Left lung (tissue), 4 donors: ENCODE measurements at regions not wholly inside any gene's neighbourhood (a gene's known extent, or its start where the extent isn't known, plus 50 kb on each side); places are given as distances from the start of the nearest gene placed in this dataset.

Experiments used
- ATAC-seq: fragments of 200-7000 bp; cut with Tn5 transposase; one replicate; pipeline ENCODE4 v1.9.1; 2020; ENCODE audit warnings: moderate library complexity
- DNase-seq, 4 donors: peaks; one replicate each; pipeline ENCODE4 v3.0.0-alpha.2; 2013 to 2020
- H3K27ac ChIP-seq, 2 donors: fragments of 200-600 bp; sonication (generic) in 1 of 2; one replicate each; pipeline versions ENCODE4 v1.5.0 to v1.8.0; 2020 to 2021
- H3K27me3 ChIP-seq, 2 donors: fragments of 200-600 bp; sonication (generic) in 1 of 2; one replicate each; pipeline versions ENCODE4 v1.5.0 to v1.8.0; 2020 to 2021
- H3K36me3 ChIP-seq, 2 donors: fragments of 200-600 bp; sonication (generic) in 1 of 2; one replicate each; pipeline versions ENCODE4 v1.5.0 to v1.8.0; 2020 to 2021
- H3K4me1 ChIP-seq, 2 donors: fragments of 200-600 bp; one replicate each; pipeline ENCODE4 v1.8.0; 2021
- H3K4me3 ChIP-seq, 2 donors: fragments of 200-600 bp; sonication (generic) in 1 of 2; one replicate each; pipeline versions ENCODE4 v1.5.0 to v1.8.0; 2020 to 2021; ENCODE audit warnings: mild to moderate bottlenecking in 1 of 2
- H3K9me3 ChIP-seq, 2 donors: fragments of 200-600 bp; sonication (generic) in 1 of 2; one replicate each; pipeline versions ENCODE4 v1.5.0 to v1.8.0; 2020 to 2021
- intact Hi-C, 2 donors: fragments of 100-400 bp; cut with DNase I; formaldehyde crosslinking; loops; one replicate each; pipeline versions ENCODE4 v1.11.2 to v1.14.2; 2022
- TF ChIP-seq, protein P1 (sequence below), 2 donors: fragments of 200-600 bp; sonication (generic) in 1 of 2; IDR thresholded peaks; one replicate each; pipeline versions ENCODE4 v1.5.0 to v1.8.0; 2021; ENCODE audit warnings: antibody characterized with exemption in 2 of 2
- donor health status: DM: no; HTN: yes; CAD: no.
- donor health status: DM: no; HTN: no; CAD: no.

DNA sequence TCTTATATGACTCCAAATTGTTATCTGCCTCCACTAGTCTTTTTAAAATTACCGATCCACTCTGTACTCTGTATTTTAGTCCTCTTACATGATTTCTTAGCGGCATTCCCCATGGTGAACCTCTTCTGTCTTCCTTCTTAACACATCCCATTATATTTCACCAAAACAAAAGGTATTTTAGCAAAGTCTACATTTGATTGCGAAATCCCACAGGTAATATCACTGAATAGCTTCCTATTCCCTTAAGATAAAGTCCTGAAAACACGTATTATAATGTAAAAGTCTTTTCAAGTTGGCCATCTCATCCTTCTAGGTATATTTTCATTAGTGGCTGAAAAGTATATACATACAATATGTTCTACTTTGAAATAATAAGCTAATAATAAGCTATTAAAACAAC is 2016.0 kb upstream of the IGFBP7 start:
- intact Hi-C loops = no loop called here
- no peak overlapping the region for H3K4me3 ChIP-seq
- no peaks in the 10 kb centered on the region for H3K4me1 ChIP-seq
- TF ChIP-seq, protein P1, sequence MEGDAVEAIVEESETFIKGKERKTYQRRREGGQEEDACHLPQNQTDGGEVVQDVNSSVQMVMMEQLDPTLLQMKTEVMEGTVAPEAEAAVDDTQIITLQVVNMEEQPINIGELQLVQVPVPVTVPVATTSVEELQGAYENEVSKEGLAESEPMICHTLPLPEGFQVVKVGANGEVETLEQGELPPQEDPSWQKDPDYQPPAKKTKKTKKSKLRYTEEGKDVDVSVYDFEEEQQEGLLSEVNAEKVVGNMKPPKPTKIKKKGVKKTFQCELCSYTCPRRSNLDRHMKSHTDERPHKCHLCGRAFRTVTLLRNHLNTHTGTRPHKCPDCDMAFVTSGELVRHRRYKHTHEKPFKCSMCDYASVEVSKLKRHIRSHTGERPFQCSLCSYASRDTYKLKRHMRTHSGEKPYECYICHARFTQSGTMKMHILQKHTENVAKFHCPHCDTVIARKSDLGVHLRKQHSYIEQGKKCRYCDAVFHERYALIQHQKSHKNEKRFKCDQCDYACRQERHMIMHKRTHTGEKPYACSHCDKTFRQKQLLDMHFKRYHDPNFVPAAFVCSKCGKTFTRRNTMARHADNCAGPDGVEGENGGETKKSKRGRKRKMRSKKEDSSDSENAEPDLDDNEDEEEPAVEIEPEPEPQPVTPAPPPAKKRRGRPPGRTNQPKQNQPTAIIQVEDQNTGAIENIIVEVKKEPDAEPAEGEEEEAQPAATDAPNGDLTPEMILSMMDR (IDR thresholded peaks at IDR 0.05) = no peak
- no peaks in the 10 kb centered on the region for H3K9me3 ChIP-seq
- no peak overlapping the region for H3K27ac ChIP-seq
- DNase-seq = no peak
- no peak for ATAC-seq
- no peaks in the 10 kb centered on the region for H3K27me3 ChIP-seq
- H3K36me3 ChIP-seq = no peaks in the 10 kb centered on the region

DNA sequence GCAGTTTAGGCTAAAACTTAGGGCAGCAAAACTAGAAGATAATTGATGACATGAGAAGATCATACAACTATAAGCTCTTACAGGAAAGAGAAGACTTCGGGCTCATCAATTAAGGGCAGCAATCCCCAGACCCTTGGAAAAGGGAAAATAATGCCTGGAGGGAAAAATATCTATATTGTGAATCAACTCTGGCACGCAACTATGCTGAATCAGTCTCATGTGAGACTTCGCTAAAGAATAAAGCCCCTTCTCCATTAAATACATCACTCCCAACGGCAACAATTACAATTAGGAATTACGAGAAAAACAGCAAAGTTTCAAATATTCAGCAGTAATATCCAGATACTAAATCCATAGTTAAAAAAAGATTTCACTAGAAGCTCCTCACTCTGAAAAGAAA is 2016.8 kb upstream of the IGFBP7 start:
- no peak for ATAC-seq

DNA sequence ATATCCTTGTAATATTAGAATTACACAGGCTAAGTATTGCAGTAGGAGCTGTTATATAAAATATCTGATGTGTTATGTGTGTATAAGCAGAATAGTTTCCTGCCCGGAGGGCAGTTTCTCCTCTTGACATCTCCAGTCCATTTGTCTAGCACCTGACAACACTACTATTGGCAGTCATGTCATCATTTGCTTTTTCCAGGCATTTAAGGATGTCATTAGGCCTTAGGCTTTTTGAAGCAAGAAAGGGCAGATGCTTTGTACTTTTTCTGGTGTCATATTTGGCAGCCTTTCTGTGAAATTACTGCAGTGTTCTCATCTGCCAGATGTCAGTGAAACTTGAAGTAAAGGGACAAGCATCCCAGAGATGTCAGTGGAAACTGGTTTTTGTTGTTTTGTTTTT is 2017.6 kb upstream of the IGFBP7 start:
- H3K36me3 ChIP-seq = no peaks in the 10 kb centered on the region
- intact Hi-C loops = no loop called here
- DNase-seq = no peak
- TF ChIP-seq, protein P1 (IDR thresholded peaks at IDR 0.05) = no peak
- H3K27ac ChIP-seq = no peak overlapping the region
- H3K4me1 ChIP-seq = no peaks in the 10 kb centered on the region
- ATAC-seq = no peak
- no peak overlapping the region for H3K4me3 ChIP-seq
- H3K27me3 ChIP-seq = no peaks in the 10 kb centered on the region
- H3K9me3 ChIP-seq = no peaks in the 10 kb centered on the region

More for the DNA sequence above, 2016.8 kb upstream of the IGFBP7 start:
- no peak for DNase-seq
- Histone ChIP-seq H3K4me1 (no peaks in the 10 kb centered on the region), H3K27me3 (no peaks in the 10 kb centered on the region), H3K4me3 (no peak overlapping the region), H3K36me3 (no peaks in the 10 kb centered on the region), H3K9me3 (no peaks in the 10 kb centered on the region), H3K27ac (no peak overlapping the region)
- intact Hi-C loops = no loop called here
- TF ChIP-seq, protein P1 (IDR thresholded peaks at IDR 0.05) = no peak

DNA sequence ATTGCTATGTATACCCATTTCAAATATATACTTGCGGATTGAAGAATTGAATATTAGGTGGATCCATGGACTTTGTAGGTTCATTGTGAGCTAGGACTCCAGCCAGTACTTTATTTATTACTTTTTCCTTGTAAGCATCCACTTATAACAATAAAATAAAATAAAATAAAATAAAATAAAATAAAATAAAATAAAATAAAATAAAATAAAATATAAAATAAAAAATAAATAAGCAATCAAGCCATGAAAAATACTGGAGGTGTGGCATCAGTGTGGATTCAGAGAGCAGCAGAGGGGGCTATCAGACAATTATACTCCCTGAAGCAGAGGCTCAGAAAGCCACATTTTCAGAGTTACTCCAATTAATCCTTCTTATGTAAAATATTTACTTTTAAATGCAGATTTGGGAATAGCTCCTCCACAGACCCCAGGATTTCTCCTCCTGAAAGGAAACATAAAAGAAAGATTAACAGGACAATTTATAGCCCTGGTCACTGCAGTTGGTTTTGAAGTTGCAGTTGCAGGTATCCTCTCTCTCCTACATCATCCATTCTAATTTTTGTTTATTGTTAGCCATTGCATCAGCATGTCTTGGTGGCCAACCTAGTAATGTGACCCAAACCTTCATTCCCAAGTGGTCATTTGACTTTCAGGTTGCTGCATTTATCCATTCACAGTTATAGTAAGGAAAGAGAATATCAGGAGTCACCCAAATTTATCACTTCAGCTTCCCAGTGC is 2025.2 kb upstream of the IGFBP7 start:
- Histone ChIP-seq H3K4me1 (no peaks in the 10 kb centered on the region), H3K4me3 (no peak overlapping the region), H3K27me3 (no peaks in the 10 kb centered on the region), H3K27ac (no peak overlapping the region), H3K9me3 (no peaks in the 10 kb centered on the region), H3K36me3 (no peaks in the 10 kb centered on the region)
- TF ChIP-seq, protein P1 (IDR thresholded peaks at IDR 0.05) = no peak
- ATAC-seq (no peak), DNase-seq (no peak)
- intact Hi-C loops = no loop called here

GRCh38 chr4:59161249-59161648 is 2038.9 kb upstream of the ADGRL3 start:
- no peaks in the 10 kb centered on the region for H3K27me3 ChIP-seq
- intact Hi-C loops = no loop called here
- H3K9me3 ChIP-seq = no peaks in the 10 kb centered on the region

More at GRCh38 chr4:59161249-59161648, 2038.9 kb upstream of the ADGRL3 start:
- Histone ChIP-seq H3K36me3 (no peaks in the 10 kb centered on the region), H3K27ac (no peak overlapping the region), H3K4me3 (no peak overlapping the region), H3K4me1 (no peaks in the 10 kb centered on the region)
- TF ChIP-seq, protein P1 (IDR thresholded peaks at IDR 0.05) = no peak
- no peak for DNase-seq
- ATAC-seq = no peak
